Urinary bladder (tissue), 3 donors: ENCODE measurements at regions not wholly inside any gene's neighbourhood (a gene's known extent, or its start where the extent isn't known, plus 50 kb on each side); places are given as distances from the start of the nearest gene placed in this dataset.

Experiments
- DNase-seq: peaks from one replicate; pipeline ENCODE4 v3.0.0-alpha.2; 2015; ENCODE audit errors: extremely low spot score
- H3K27ac ChIP-seq: one replicate; pipeline ENCODE4 v1.5.1; 2013; ENCODE audit warnings: low read depth, mild to moderate bottlenecking, moderate library complexity
- H3K36me3 ChIP-seq: one replicate; pipeline ENCODE4 v1.6.1; 2013; ENCODE audit warnings: mild to moderate bottlenecking, moderate library complexity; ENCODE audit not compliant: insufficient read depth
- H3K4me1 ChIP-seq: one replicate; pipeline ENCODE4 v1.6.1; 2013; ENCODE audit warnings: mild to moderate bottlenecking, moderate library complexity; ENCODE audit not compliant: insufficient read depth
- H3K4me3 ChIP-seq: one replicate; pipeline ENCODE4 v1.5.1; 2013; ENCODE audit warnings: low read depth, low read length
- WGBS: extraction: QIAGEN DNeasy Blood & Tissue Kit; methylation state at CpG from one replicate; pipeline ENCODE4 v1.1.7; 2013; 5-methylcytosine and 5-hydroxymethylcytosine counted together
- donor health status: healthy with polysubstance abuse.
- donor health status: healthy.

- 70% methylated on average over 3 of the region's 3 CpGs for WGBS
- Histone ChIP-seq H3K36me3 (no peaks in the 10 kb centered on the region), H3K4me1 (no peaks in the 10 kb centered on the region), H3K4me3 (no peak overlapping the region), H3K27ac (no peak overlapping the region)
- no peak for DNase-seq
Measured at GRCh38 chr21:16913010-16913409, 599.8 kb upstream of the CXADR start.

- Histone ChIP-seq H3K4me1 (no peaks in the 10 kb centered on the region), H3K27ac (no peak overlapping the region), H3K36me3 (no peaks in the 10 kb centered on the region), H3K4me3 (no peak overlapping the region)
- DNase-seq, result no peak
- 0% methylated on average over 1 of the region's 1 CpG for WGBS
Measured at GRCh38 chr21:16928439-16928838, 584.4 kb upstream of the CXADR start.

- Histone ChIP-seq H3K36me3 (no peaks in the 10 kb centered on the region), H3K27ac (no peak overlapping the region), H3K4me3 (no peak overlapping the region), H3K4me1 (no peaks in the 10 kb centered on the region)
- DNase-seq, result no peak
Measured at GRCh38 chr21:16932314-16932713, 580.5 kb upstream of the CXADR start.

GRCh38 chr21:16942703-16943102 is 570.1 kb upstream of the CXADR start:
- no peak overlapping the region for H3K27ac ChIP-seq
- H3K4me1 ChIP-seq, result no peaks in the 10 kb centered on the region
- 69% methylated on average over 4 of the region's 4 CpGs for WGBS
- H3K4me3 ChIP-seq, result no peak overlapping the region
- DNase-seq, result no peak
- H3K36me3 ChIP-seq, result no peaks in the 10 kb centered on the region

GRCh38 chr21:16943231-16943630 is 569.6 kb upstream of the CXADR start:
- DNase-seq, result no peak
- Histone ChIP-seq H3K36me3 (no peaks in the 10 kb centered on the region), H3K27ac (no peak overlapping the region), H3K4me1 (no peaks in the 10 kb centered on the region), H3K4me3 (no peak overlapping the region)

- Histone ChIP-seq H3K36me3 (no peaks in the 10 kb centered on the region), H3K27ac (no peak overlapping the region), H3K4me1 (no peaks in the 10 kb centered on the region), H3K4me3 (no peak overlapping the region)
- no peak for DNase-seq
- 94% methylated on average over 3 of the region's 3 CpGs for WGBS
Measured at GRCh38 chr21:16945580-16945979, 567.3 kb upstream of the CXADR start.

- Histone ChIP-seq H3K27ac (no peak overlapping the region), H3K4me3 (no peak overlapping the region), H3K36me3 (no peaks in the 10 kb centered on the region), H3K4me1 (no peaks in the 10 kb centered on the region)
- DNase-seq, result no peak
Measured at GRCh38 chr21:16956824-16957223, 556.0 kb upstream of the CXADR start.

GRCh38 chr21:16965424-16965823 is 547.4 kb upstream of the CXADR start:
- Histone ChIP-seq H3K36me3 (peaks cover 2% of the 10 kb centered on the region), H3K4me3 (no peak overlapping the region), H3K4me1 (no peaks in the 10 kb centered on the region), H3K27ac (no peak overlapping the region)
- no peak for DNase-seq

GRCh38 chr21:16968436-16968835 is 544.4 kb upstream of the CXADR start:
- Histone ChIP-seq H3K36me3 (peaks cover 2% of the 10 kb centered on the region), H3K27ac (no peak overlapping the region), H3K4me1 (no peaks in the 10 kb centered on the region), H3K4me3 (no peak overlapping the region)
- DNase-seq, result no peak
- WGBS, result 61% methylated on average over 1 of the region's 1 CpG

GRCh38 chr21:16969636-16970035 is 543.2 kb upstream of the CXADR start:
- H3K4me1 ChIP-seq, result no peaks in the 10 kb centered on the region
- WGBS, result 50% methylated on average over 2 of the region's 2 CpGs
- peaks cover 3% of the 10 kb centered on the region for H3K36me3 ChIP-seq
- no peak for DNase-seq
- H3K27ac ChIP-seq, result no peak overlapping the region
- no peak overlapping the region for H3K4me3 ChIP-seq

- H3K4me3 ChIP-seq, result no peak overlapping the region
- 56% methylated on average over 8 of the region's 8 CpGs for WGBS
- no peaks in the 10 kb centered on the region for H3K4me1 ChIP-seq
- no peak overlapping the region for H3K27ac ChIP-seq
- DNase-seq, result no peak
- peaks cover 1% of the 10 kb centered on the region for H3K36me3 ChIP-seq
Measured at GRCh38 chr21:16974060-16974459, 538.8 kb upstream of the CXADR start.

- DNase-seq, result no peak
- Histone ChIP-seq H3K4me1 (no peaks in the 10 kb centered on the region), H3K4me3 (no peak overlapping the region), H3K27ac (no peak overlapping the region), H3K36me3 (peaks cover 1% of the 10 kb centered on the region)
- WGBS, result 9% methylated on average over 2 of the region's 2 CpGs
Measured at GRCh38 chr21:16976193-16976592, 536.6 kb upstream of the CXADR start.

GRCh38 chr21:16978309-16978895 is 534.4 kb upstream of the CXADR start:
- WGBS, result 88% methylated on average over 4 of the region's 4 CpGs
- H3K4me1 ChIP-seq, result no peaks in the 10 kb centered on the region
- DNase-seq, result no peak
- H3K36me3 ChIP-seq, result peaks cover 1% of the 10 kb centered on the region
- H3K4me3 ChIP-seq, result no peak overlapping the region
- no peak overlapping the region for H3K27ac ChIP-seq

GRCh38 chr21:16979574-16979973 is 533.3 kb upstream of the CXADR start:
- Histone ChIP-seq H3K36me3 (no peaks in the 10 kb centered on the region), H3K27ac (no peak overlapping the region), H3K4me1 (no peaks in the 10 kb centered on the region), H3K4me3 (no peak overlapping the region)
- WGBS, result 84% methylated on average over 3 of the region's 3 CpGs
- no peak for DNase-seq

- no peak overlapping the region for H3K27ac ChIP-seq
- H3K4me3 ChIP-seq, result no peak overlapping the region
- DNase-seq, result no peak
- no peaks in the 10 kb centered on the region for H3K4me1 ChIP-seq
- H3K36me3 ChIP-seq, result no peaks in the 10 kb centered on the region
Measured at GRCh38 chr21:16983420-16983819, 529.4 kb upstream of the CXADR start.
